ENCODE measurements at regions not wholly inside any gene's neighbourhood (a gene's known extent, or its start where the extent isn't known, plus 50 kb on each side); places are given as distances from the start of the nearest gene placed in this dataset.

GRCh38 chr16:5214466-5214865, 116.9 kb upstream of the EEF2KMT start:
- WGBS, 2 experiments (ENCODE audit: extremely low coverage in 2 of 2, insufficient read length in 1 of 2), result no CpG with 5 or more reads among the region's 7 CpGs
- Histone ChIP-seq H3K4me1 (ENCODE audit: control insufficient read depth, insufficient read depth, low read length) (no peaks in the 10 kb centered on the region), H3K23ac (ENCODE audit: low read depth, low read length) (no peak overlapping the region), H4K8ac (ENCODE audit: low read depth in 2 of 2, low read length in 2 of 2) (no peak overlapping the region), H3K9me3 (ENCODE audit: control insufficient read depth, insufficient read depth, low read length) (peaks cover 12% of the 10 kb centered on the region), H3K14ac (replicated peaks; ENCODE audit: low read depth, low read length) (no peak overlapping the region), H2AK9ac (replicated peaks; ENCODE audit: low read depth, low read length, poor library complexity) (no peak overlapping the region), H3K4me3 (ENCODE audit: insufficient read depth, low read depth, low read length) (no peak overlapping the region), H3K9ac (ENCODE audit: low read depth, low read length) (no peak overlapping the region), H4K5ac (ENCODE audit: low read depth, low read length) (no peak overlapping the region), H3K18ac (ENCODE audit: low read depth, low read length) (no peak overlapping the region), H4K20me1 (ENCODE audit: insufficient read depth, low read length) (no peaks in the 10 kb centered on the region), H2AK5ac (ENCODE audit: low read depth, low read length) (no peak overlapping the region), H4K91ac (ENCODE audit: insufficient read depth, low read depth, low read length) (no peak overlapping the region), H3K4ac (ENCODE audit: low read depth, low read length) (no peak overlapping the region), H2BK20ac (ENCODE audit: low read depth, low read length) (no peak overlapping the region), H2AFZ (replicated peaks; ENCODE audit: low read length, poor library complexity) (no peak overlapping the region), H3K27me3 (ENCODE audit: control insufficient read depth, insufficient read depth, low read length) (no peaks in the 10 kb centered on the region), H2BK15ac (ENCODE audit: low read depth, low read length) (no peak overlapping the region), H3K36me3 (ENCODE audit: control insufficient read depth, insufficient read depth, low read length) (no peaks in the 10 kb centered on the region), H2BK120ac (ENCODE audit: low read depth, low read length) (no peak overlapping the region), H3K9me1 (ENCODE audit: insufficient read depth, low read length) (no peaks in the 10 kb centered on the region), H3K27ac (ENCODE audit: insufficient read depth, low read length) (no peak overlapping the region), H3K4me2 (ENCODE audit: low read depth, low read length) (no peak overlapping the region), H3K56ac (ENCODE audit: extremely low read depth, insufficient read depth, low read length) (no peak overlapping the region), H3K79me1 (ENCODE audit: low read depth in 1 of 2, low read length in 2 of 2) (no peaks in the 10 kb centered on the region), H2BK5ac (ENCODE audit: low read depth, low read length, poor library complexity, severe bottlenecking) (no peak overlapping the region)
- dilution Hi-C loops (cut with HindIII; ENCODE audit: low sequenced_read_pairs, unreplicated experiment) (no loop called here), intact Hi-C loops (cut with micrococcal nuclease) (no loop called here), in situ Hi-C loops (cut with MboI; ENCODE audit: low sequenced_read_pairs) (no loop called here)
- no peak for ATAC-seq (ENCODE audit: low read depth)
- TF ChIP-seq BHLHE40 (IDR thresholded peaks at IDR 0.05; ENCODE audit: low read depth, low read length) (no peak), NFE2L2 (IDR thresholded peaks at IDR 0.05; ENCODE audit: low read depth, low read length) (no peak), SMC3 (IDR thresholded peaks at IDR 0.05; ENCODE audit: low read depth, low read length) (no peak), MXI1 (IDR thresholded peaks at IDR 0.05; ENCODE audit: borderline replicate concordance, low read depth, low read length) (no peak), MAFK (IDR thresholded peaks at IDR 0.05; ENCODE audit: low read depth, low read length) (no peak), MAZ (IDR thresholded peaks at IDR 0.05; ENCODE audit: borderline replicate concordance, low read depth, low read length) (no peak), POLR2A (IDR thresholded peaks at IDR 0.05; ENCODE audit: low read depth, low read length) (no peak), RFX5 (IDR thresholded peaks at IDR 0.05; ENCODE audit: low read depth, low read length) (no peak), FOS (IDR thresholded peaks at IDR 0.05; ENCODE audit: low read depth, low read length) (no peak), USF2 (IDR thresholded peaks at IDR 0.05; ENCODE audit: low read depth, low read length) (no peak), RCOR1 (IDR thresholded peaks at IDR 0.05; ENCODE audit: insufficient replicate concordance, low read length) (no peak), CHD1 (IDR thresholded peaks at IDR 0.05; ENCODE audit: low read depth, low read length) (no peak), RAD21 (IDR thresholded peaks at IDR 0.05; ENCODE audit: low read length) (no peak), CEBPB (IDR thresholded peaks at IDR 0.05; ENCODE audit: low read depth, low read length) (no peak)
- TF ChIP-seq, protein P1, sequence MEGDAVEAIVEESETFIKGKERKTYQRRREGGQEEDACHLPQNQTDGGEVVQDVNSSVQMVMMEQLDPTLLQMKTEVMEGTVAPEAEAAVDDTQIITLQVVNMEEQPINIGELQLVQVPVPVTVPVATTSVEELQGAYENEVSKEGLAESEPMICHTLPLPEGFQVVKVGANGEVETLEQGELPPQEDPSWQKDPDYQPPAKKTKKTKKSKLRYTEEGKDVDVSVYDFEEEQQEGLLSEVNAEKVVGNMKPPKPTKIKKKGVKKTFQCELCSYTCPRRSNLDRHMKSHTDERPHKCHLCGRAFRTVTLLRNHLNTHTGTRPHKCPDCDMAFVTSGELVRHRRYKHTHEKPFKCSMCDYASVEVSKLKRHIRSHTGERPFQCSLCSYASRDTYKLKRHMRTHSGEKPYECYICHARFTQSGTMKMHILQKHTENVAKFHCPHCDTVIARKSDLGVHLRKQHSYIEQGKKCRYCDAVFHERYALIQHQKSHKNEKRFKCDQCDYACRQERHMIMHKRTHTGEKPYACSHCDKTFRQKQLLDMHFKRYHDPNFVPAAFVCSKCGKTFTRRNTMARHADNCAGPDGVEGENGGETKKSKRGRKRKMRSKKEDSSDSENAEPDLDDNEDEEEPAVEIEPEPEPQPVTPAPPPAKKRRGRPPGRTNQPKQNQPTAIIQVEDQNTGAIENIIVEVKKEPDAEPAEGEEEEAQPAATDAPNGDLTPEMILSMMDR (conservative IDR thresholded peaks at IDR 0.05; ENCODE audit: low read depth, low read length), result no peak
- TF ChIP-seq, protein P2, sequence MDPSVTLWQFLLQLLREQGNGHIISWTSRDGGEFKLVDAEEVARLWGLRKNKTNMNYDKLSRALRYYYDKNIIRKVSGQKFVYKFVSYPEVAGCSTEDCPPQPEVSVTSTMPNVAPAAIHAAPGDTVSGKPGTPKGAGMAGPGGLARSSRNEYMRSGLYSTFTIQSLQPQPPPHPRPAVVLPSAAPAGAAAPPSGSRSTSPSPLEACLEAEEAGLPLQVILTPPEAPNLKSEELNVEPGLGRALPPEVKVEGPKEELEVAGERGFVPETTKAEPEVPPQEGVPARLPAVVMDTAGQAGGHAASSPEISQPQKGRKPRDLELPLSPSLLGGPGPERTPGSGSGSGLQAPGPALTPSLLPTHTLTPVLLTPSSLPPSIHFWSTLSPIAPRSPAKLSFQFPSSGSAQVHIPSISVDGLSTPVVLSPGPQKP (IDR thresholded peaks at IDR 0.05; ENCODE audit: borderline replicate concordance, low read depth, low read length), result no peak
- ChIA-PET CTCF (no interaction called here), POLR2A (ENCODE audit: unreplicated experiment) (no interaction called here)
- DNase-seq, result no peak
- BruUV-seq (replicated peaks), result no TSS peak
